Astrocyte of the cerebellum (primary cell): ENCODE measurements at regions not wholly inside any gene's neighbourhood (a gene's known extent, or its start where the extent isn't known, plus 50 kb on each side); places are given as distances from the start of the nearest gene placed in this dataset.

Experiments used
- DNase-seq: peaks from one replicate; pipeline ENCODE4 v3.0.0-alpha.2; 2011; ENCODE audit warnings: low read depth
- H3K4me3 ChIP-seq: 2 replicates; pipeline ENCODE4 v1.5.1; 2011; ENCODE audit warnings: mild to moderate bottlenecking, low read depth, low read length, moderate library complexity
- CTCF ChIP-seq: IDR thresholded peaks from 2 replicates; pipeline ENCODE4 v1.5.1; 2012; ENCODE audit warnings: low read length, low read depth, moderate library complexity, mild to moderate bottlenecking; ENCODE audit errors: missing control alignments
- in situ Hi-C: cut with HindIII; loops from 2 replicates; pipeline ENCODE4 v1.10.0; 2017; ENCODE audit warnings: low sequenced_read_pairs

- in situ Hi-C loops, result no loop called here
- DNase-seq, result no peak
- H3K4me3 ChIP-seq, result no peak overlapping the region
- no peak for TF ChIP-seq CTCF
Observed at GRCh38 chr4:129905256-129905655, 809.3 kb downstream of the C4orf33 start.

GRCh38 chr4:129908117-129908516 lies 812.2 kb downstream of the C4orf33 start:
- TF ChIP-seq CTCF, result no peak
- in situ Hi-C loops, result no loop called here
- no peak for DNase-seq
- H3K4me3 ChIP-seq, result no peak overlapping the region

GRCh38 chr4:129916991-129917390 lies 821.0 kb downstream of the C4orf33 start:
- H3K4me3 ChIP-seq, result no peak overlapping the region
- DNase-seq, result no peak
- in situ Hi-C loops, result no loop called here
- no peak for TF ChIP-seq CTCF

- no peak overlapping the region for H3K4me3 ChIP-seq
- TF ChIP-seq CTCF, result no peak
- in situ Hi-C loops, result no loop called here
- no peak for DNase-seq
Observed at GRCh38 chr4:129917651-129918050, 821.7 kb downstream of the C4orf33 start.

GRCh38 chr4:129926936-129927335 lies 831.0 kb downstream of the C4orf33 start:
- TF ChIP-seq CTCF, result no peak
- H3K4me3 ChIP-seq, result no peak overlapping the region
- in situ Hi-C loops, result no loop called here
- no peak for DNase-seq

- no peak for DNase-seq
- H3K4me3 ChIP-seq, result no peak overlapping the region
- TF ChIP-seq CTCF, result peak; percentile 42
- in situ Hi-C loops, result no loop called here
Observed at GRCh38 chr4:129929052-129929451, 833.1 kb downstream of the C4orf33 start.

- in situ Hi-C loops, result no loop called here
- H3K4me3 ChIP-seq, result no peak overlapping the region
- DNase-seq, result no peak
- TF ChIP-seq CTCF, result no peak
Observed at GRCh38 chr4:129929984-129930383, 834.0 kb downstream of the C4orf33 start.
